Sigmoid colon (tissue), 6 donors: ENCODE measurements at regions not wholly inside any gene's neighbourhood (a gene's known extent, or its start where the extent isn't known, plus 50 kb on each side); places are given as distances from the start of the nearest gene placed in this dataset.

Source experiments
- DNase-seq: peaks from one replicate; pipeline ENCODE4 v3.0.0-alpha.2; 2019
- H3K27ac ChIP-seq, 4 donors: fragments of 200-600 bp; sonication (generic); one replicate each; pipeline ENCODE4 v1.5.1; 2016 to 2019; ENCODE audit warnings: mild to moderate bottlenecking in 1 of 4
- H3K27me3 ChIP-seq, 3 donors: fragments of 200-600 bp; sonication (generic); one replicate each; pipeline ENCODE4 v1.5.1; 2019; ENCODE audit warnings: mild to moderate bottlenecking in 1 of 3
- H3K36me3 ChIP-seq, 4 donors: fragments of 200-600 bp; sonication (generic); one replicate each; pipeline ENCODE4 v1.5.1; 2016 to 2019
- H3K4me1 ChIP-seq, 4 donors: fragments of 200-600 bp; sonication (generic); one replicate each; pipeline ENCODE4 v1.5.1; 2017 to 2019
- H3K4me3 ChIP-seq, 4 donors: fragments of 200-600 bp; sonication (generic); one replicate each; pipeline ENCODE4 v1.5.1; 2017 to 2019; ENCODE audit warnings: mild to moderate bottlenecking in 2 of 4, moderate library complexity in 1 of 4
- H3K9me3 ChIP-seq, 4 donors: fragments of 200-600 bp in 3 of 4; sonication (generic) in 3 of 4; one replicate each; pipeline versions ENCODE4 v1.5.1 to v1.6.1; 2013 to 2019
- EP300 ChIP-seq, 4 donors: sonication (generic); formaldehyde crosslinking; IDR thresholded peaks; one replicate each; pipeline ENCODE4 v1.6.1; 2017; ENCODE audit warnings: antibody characterized with exemption in 4 of 4
- POLR2A ChIP-seq, 2 donors: fragments of 450-650 bp; IDR thresholded peaks; one replicate each; pipeline ENCODE4 v1.6.1; 2016; ENCODE audit warnings: antibody characterized with exemption in 2 of 2, mild to moderate bottlenecking in 2 of 2, moderate library complexity in 2 of 2
- POLR2AphosphoS5 ChIP-seq, 4 donors: sonication (generic); formaldehyde crosslinking; IDR thresholded peaks; one replicate each; pipeline ENCODE4 v1.6.1; 2017; ENCODE audit warnings: antibody characterized with exemption in 4 of 4
- WGBS, 2 donors: extraction: QIAGEN DNeasy Blood & Tissue Kit; methylation state at CpG; one replicate each; pipeline ENCODE4 v1.1.7; 2013; 5-methylcytosine and 5-hydroxymethylcytosine counted together
- intact Hi-C: fragments of 100-400 bp; cut with DNase I; formaldehyde crosslinking; loops from one replicate; pipeline ENCODE4 v1.15.1; 2023
- TF ChIP-seq, protein P1 (sequence below), 4 experiments: fragments of 450-650 bp in 3 of 4; fragments of 200-600 bp in 1 of 4; IDR thresholded peaks; one replicate each; pipeline ENCODE4 v1.5.1; 2016 to 2019; ENCODE audit warnings: antibody characterized with exemption in 4 of 4, mild to moderate bottlenecking in 3 of 4, moderate library complexity in 2 of 4
- donor health status: healthy with polysubstance abuse.
- donor health status: healthy.

DNA sequence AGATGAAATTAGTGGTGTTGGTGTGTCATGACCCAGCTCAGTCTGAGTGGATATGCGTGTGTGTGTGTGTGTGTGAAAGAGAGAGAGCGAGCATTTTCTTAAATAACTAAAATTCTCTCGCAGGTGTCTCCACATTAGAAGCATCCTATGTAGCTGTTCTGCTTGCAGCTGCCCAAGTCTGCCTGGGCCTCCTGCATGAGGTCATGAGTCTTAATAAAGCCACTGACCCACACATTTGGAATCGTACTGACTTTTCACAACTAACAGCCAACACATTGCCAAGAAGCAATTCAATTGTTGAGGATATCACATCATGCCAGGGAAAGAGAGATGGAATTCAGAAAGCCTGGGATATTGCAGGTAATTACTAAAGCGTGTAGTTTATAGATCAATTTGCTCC is 238.2 kb upstream of the AJAP1 start:
- TF ChIP-seq EP300 (IDR thresholded peaks at IDR 0.05): no peak
- DNase-seq: no peak
- no peaks in the 10 kb centered on the region for H3K4me1 ChIP-seq
- intact Hi-C loops: no loop called here
- H3K4me3 ChIP-seq: no peak overlapping the region
- WGBS, 2 donors: 55 to 60% methylated on average over 5 of the region's 5 CpGs
- H3K27ac ChIP-seq: no peak overlapping the region
- no peaks in the 10 kb centered on the region for H3K27me3 ChIP-seq
- H3K36me3 ChIP-seq: no peaks in the 10 kb centered on the region
- no peaks in the 10 kb centered on the region for H3K9me3 ChIP-seq

DNA sequence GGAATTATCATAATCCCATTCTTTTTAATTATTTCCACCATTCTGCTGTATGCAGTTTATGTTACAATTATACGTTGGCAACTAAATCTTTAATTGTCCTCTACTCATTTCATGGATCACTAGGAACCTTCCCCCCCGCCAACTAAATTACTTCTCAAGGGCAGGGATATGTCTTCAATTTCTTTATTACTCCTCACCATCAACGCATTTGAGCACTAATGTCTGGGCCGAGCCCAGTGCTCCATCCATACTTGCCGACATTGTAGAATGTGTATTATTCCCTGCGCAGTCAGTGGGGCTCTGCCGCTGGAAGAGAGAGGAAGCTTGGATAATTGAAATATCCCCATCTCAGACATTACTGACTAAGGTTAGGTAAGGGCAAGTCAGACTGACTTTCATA is 236.4 kb upstream of the AJAP1 start:
- no peaks in the 10 kb centered on the region for H3K27me3 ChIP-seq
- no peak overlapping the region for H3K4me3 ChIP-seq
- intact Hi-C loops: no loop called here
- WGBS, 2 donors: 92 to 97% methylated on average over 7 of the region's 7 CpGs
- DNase-seq: no peak
- TF ChIP-seq POLR2AphosphoS5 (IDR thresholded peaks at IDR 0.05): no peak
- TF ChIP-seq EP300 (IDR thresholded peaks at IDR 0.05): no peak
- no peak for TF ChIP-seq POLR2A (IDR thresholded peaks at IDR 0.05)
- TF ChIP-seq, protein P1, sequence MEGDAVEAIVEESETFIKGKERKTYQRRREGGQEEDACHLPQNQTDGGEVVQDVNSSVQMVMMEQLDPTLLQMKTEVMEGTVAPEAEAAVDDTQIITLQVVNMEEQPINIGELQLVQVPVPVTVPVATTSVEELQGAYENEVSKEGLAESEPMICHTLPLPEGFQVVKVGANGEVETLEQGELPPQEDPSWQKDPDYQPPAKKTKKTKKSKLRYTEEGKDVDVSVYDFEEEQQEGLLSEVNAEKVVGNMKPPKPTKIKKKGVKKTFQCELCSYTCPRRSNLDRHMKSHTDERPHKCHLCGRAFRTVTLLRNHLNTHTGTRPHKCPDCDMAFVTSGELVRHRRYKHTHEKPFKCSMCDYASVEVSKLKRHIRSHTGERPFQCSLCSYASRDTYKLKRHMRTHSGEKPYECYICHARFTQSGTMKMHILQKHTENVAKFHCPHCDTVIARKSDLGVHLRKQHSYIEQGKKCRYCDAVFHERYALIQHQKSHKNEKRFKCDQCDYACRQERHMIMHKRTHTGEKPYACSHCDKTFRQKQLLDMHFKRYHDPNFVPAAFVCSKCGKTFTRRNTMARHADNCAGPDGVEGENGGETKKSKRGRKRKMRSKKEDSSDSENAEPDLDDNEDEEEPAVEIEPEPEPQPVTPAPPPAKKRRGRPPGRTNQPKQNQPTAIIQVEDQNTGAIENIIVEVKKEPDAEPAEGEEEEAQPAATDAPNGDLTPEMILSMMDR (IDR thresholded peaks at IDR 0.05): no peak
- no peaks in the 10 kb centered on the region for H3K9me3 ChIP-seq
- no peaks in the 10 kb centered on the region for H3K4me1 ChIP-seq
- H3K27ac ChIP-seq: no peak overlapping the region
- no peaks in the 10 kb centered on the region for H3K36me3 ChIP-seq

DNA sequence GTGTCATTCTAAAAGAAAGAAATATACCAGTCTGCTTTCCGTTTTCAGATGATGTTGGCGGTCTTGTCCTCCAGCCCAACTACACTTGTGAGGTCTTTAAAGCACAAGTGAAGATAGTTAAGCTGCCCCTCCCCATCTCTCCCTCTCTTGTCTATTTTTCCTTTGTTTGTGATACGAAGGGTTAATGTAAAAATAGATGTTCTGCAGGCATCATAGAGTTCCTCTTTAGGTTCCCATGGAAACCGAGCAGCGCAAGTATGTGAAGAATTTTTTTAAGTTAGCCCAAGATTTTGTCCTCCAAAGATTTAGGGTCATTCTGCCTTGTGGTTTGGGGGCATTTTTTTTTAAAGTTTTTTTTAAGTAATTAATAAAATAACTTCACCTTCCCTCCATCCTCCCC is 232.4 kb upstream of the AJAP1 start:
- WGBS, 2 donors: 54 to 76% methylated on average over 5 of the region's 5 CpGs
- no peak overlapping the region for H3K27ac ChIP-seq
- intact Hi-C loops: no loop called here

DNA sequence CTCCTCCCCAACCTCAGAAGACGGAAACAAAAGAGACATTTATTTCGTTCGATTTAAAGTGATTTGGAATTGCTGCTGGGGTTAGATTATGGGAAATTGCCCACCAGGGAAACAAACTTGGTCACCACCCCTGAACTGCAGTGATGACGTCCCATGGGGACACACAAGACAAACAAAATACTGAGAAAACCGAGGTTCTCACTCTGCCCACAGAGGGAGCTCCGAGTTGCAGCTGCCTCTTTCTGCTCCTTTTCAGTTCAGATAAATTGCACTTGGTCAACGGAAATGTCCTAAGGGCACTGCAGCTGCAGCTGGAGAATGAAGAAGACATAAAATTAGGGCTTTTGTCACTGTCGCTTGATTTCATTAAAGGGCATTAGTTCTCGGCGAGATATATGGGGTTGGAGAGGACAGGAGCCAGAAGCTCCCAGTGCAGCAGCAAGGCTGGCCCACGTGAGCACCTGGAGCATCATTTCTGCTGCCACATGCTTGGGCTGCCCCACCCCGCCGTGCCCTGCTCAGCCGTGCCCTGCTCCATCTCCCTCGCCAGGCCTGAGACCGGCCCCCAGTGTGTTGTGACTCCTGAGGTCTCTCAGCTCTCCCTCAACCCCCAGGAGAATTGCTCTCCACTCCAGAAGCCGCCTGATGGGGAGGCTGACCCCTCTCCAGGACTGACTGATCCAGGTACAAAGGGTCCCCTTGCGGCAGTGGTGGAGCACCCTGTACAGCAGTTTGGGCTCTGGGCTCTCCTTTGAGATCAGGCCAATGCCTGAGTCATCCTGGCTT is 231.7 kb upstream of the AJAP1 start:
- intact Hi-C loops: no loop called here
- H3K4me1 ChIP-seq: no peaks in the 10 kb centered on the region
- 67 to 69% methylated on average over 18 of the region's 18 CpGs for WGBS, 2 donors
- H3K27ac ChIP-seq: no peak overlapping the region
- no peaks in the 10 kb centered on the region for H3K9me3 ChIP-seq
- H3K27me3 ChIP-seq: no peaks in the 10 kb centered on the region
- no peak overlapping the region for H3K4me3 ChIP-seq
- DNase-seq: no peak
- no peak for TF ChIP-seq EP300 (IDR thresholded peaks at IDR 0.05)
- TF ChIP-seq, protein P1 (IDR thresholded peaks at IDR 0.05): no peak
- H3K36me3 ChIP-seq: no peaks in the 10 kb centered on the region

More for the DNA sequence above, 232.4 kb upstream of the AJAP1 start:
- TF ChIP-seq POLR2AphosphoS5 (IDR thresholded peaks at IDR 0.05) (no peak), POLR2A (IDR thresholded peaks at IDR 0.05) (no peak), EP300 (IDR thresholded peaks at IDR 0.05) (no peak)
- TF ChIP-seq, protein P1 (IDR thresholded peaks at IDR 0.05): no peak
- DNase-seq: no peak
- Histone ChIP-seq H3K27me3 (no peaks in the 10 kb centered on the region), H3K9me3 (no peaks in the 10 kb centered on the region), H3K4me1 (no peaks in the 10 kb centered on the region), H3K36me3 (no peaks in the 10 kb centered on the region), H3K4me3 (no peak overlapping the region)

DNA sequence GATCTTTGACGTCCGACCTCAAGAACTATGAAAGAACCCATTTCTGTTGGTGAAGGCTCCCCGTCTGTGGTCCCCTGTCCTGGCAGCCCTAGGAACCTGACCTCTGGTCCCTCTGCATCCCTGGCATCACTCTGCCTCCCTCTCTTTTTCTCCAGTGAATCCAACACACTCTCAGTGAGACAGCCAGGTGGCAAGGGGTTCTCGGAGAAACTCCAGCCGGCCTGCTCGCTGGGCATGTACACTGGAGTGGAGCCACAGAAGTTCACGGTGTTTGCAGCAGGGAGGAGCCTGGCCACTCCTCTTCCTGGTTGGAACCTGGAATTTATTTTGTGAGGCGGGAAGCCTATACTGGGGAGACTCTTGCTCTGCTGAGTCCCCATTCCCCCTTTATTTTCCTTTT is 230.2 kb upstream of the AJAP1 start:
- H3K36me3 ChIP-seq: no peaks in the 10 kb centered on the region
- 88 to 89% methylated on average over 8 of the region's 8 CpGs for WGBS, 2 donors
- no peak overlapping the region for H3K27ac ChIP-seq
- no peak overlapping the region for H3K4me3 ChIP-seq
- no peaks in the 10 kb centered on the region for H3K9me3 ChIP-seq
- TF ChIP-seq, protein P1 (IDR thresholded peaks at IDR 0.05): no peak
- no peak for TF ChIP-seq POLR2A (IDR thresholded peaks at IDR 0.05)
- no peak for TF ChIP-seq EP300 (IDR thresholded peaks at IDR 0.05)
- no peak for TF ChIP-seq POLR2AphosphoS5 (IDR thresholded peaks at IDR 0.05)
- intact Hi-C loops: no loop called here
- DNase-seq: no peak
- no peaks in the 10 kb centered on the region for H3K4me1 ChIP-seq
- no peaks in the 10 kb centered on the region for H3K27me3 ChIP-seq
